ENCODE measurements at regions not wholly inside any gene's neighbourhood (a gene's known extent, or its start where the extent isn't known, plus 50 kb on each side); places are given as distances from the start of the nearest gene placed in this dataset.
"Not testable (repeated sequence)": the region's sequence is repeated elsewhere in the genome, so short reads cannot be mapped to it uniquely, and the experiment has no call there.

DNA sequence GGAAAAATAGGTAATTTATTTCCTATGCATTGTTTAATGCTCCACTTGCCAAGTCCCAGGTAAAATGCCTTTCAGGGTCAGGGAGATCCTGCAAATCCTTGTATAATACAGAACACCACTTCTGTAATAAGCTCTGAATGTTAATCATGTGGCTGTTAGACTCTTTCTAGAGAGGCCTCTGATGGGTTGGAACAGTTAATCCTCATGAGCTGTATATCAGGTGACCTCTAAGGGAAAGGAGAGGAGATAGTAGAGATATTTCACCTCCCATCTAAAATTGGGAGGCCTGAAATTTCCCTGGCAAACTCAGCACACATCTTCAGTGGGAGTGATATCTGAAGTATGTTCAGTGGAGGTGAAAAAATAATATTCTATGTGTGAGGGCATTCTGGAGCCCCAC, 210.6 kb upstream of the WDFY3 start:
- no peak overlapping the region for H3K4me3 ChIP-seq
- no peaks in the 10 kb centered on the region for H3K27me3 ChIP-seq
- H3K4me1 ChIP-seq, result no peaks in the 10 kb centered on the region
- H3K36me3 ChIP-seq, result no peaks in the 10 kb centered on the region
- no peak for DNase-seq
- no peak overlapping the region for H3K27ac ChIP-seq
- no peaks in the 10 kb centered on the region for H3K9me3 ChIP-seq
- TF ChIP-seq, protein P1, sequence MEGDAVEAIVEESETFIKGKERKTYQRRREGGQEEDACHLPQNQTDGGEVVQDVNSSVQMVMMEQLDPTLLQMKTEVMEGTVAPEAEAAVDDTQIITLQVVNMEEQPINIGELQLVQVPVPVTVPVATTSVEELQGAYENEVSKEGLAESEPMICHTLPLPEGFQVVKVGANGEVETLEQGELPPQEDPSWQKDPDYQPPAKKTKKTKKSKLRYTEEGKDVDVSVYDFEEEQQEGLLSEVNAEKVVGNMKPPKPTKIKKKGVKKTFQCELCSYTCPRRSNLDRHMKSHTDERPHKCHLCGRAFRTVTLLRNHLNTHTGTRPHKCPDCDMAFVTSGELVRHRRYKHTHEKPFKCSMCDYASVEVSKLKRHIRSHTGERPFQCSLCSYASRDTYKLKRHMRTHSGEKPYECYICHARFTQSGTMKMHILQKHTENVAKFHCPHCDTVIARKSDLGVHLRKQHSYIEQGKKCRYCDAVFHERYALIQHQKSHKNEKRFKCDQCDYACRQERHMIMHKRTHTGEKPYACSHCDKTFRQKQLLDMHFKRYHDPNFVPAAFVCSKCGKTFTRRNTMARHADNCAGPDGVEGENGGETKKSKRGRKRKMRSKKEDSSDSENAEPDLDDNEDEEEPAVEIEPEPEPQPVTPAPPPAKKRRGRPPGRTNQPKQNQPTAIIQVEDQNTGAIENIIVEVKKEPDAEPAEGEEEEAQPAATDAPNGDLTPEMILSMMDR (IDR thresholded peaks at IDR 0.05), result no peak
- TF ChIP-seq POLR2A (IDR thresholded peaks at IDR 0.05), result no peak

DNA sequence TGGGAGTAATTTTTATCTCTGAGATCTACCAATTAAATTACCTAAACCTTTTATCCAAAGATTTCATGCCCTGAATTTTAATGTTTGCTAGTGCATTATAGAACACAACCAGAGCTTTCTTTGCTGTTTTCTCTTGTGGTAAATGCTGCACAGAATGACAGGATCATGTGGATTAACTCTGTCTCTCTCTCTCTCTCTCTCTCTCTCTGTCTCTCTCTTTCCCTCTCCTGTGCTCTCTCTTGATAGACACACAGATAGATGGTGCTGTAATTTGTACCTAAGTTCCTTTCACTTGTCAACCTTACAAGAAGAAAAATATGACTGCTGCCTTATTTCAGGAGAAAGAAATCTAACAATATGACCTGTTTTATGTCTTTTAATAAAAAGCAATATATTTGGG, 211.2 kb upstream of the WDFY3 start:
- no peak overlapping the region for H3K4me3 ChIP-seq
- DNase-seq, result no peak

DNA sequence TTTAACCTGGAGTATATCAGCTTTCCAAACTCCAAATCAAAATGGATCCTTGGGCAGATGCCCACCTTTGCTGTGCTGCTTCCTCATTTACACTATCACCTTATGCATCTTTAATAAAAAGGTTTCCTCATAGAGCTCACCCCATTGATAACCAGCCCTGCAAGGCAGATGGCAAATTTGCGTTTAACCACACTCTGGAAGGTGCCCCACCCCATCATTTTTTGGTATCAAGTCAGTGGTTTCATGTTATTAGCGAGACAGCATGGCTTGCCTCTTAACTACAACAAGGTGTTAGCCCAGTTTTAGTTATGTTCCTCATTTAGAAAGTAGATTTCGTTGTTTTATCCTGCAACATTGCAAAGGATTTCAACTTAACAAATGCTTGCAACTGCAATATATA, 214.0 kb upstream of the WDFY3 start:
- Histone ChIP-seq H3K9me3 (no peaks in the 10 kb centered on the region), H3K27ac (no peak overlapping the region), H3K27me3 (no peaks in the 10 kb centered on the region), H3K36me3 (no peaks in the 10 kb centered on the region), H3K4me3 (no peak overlapping the region), H3K4me1 (no peaks in the 10 kb centered on the region)
- TF ChIP-seq, protein P1 (IDR thresholded peaks at IDR 0.05), result no peak
- TF ChIP-seq POLR2A (IDR thresholded peaks at IDR 0.05), result no peak
- no peak for DNase-seq

More for the DNA sequence above, 211.2 kb upstream of the WDFY3 start:
- Histone ChIP-seq H3K36me3 (no peaks in the 10 kb centered on the region), H3K9me3 (no peaks in the 10 kb centered on the region), H3K27me3 (no peaks in the 10 kb centered on the region), H3K4me1 (no peaks in the 10 kb centered on the region), H3K27ac (no peak overlapping the region)
- TF ChIP-seq, protein P1 (IDR thresholded peaks at IDR 0.05), result no peak
- no peak for TF ChIP-seq POLR2A (IDR thresholded peaks at IDR 0.05)

DNA sequence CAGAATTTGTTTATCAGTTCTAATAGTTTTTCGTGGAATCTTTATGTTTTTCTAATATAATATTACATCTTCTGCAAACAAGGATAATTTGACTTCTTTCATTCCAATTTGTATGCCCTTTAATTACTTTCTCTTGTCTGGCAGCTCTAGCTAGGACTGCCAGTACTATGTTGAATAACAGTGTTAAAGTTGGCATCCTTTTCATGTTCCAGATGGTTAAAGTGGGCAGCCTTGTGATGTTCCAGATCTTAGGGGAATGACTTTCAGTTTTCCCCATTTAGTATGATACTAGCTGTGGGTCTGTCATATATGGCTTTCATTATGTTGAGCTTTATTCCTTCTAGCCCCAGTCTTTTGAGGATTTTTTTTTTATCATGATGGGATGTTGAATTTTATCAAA, 220.6 kb upstream of the WDFY3 start:
- H3K27me3 ChIP-seq, result no peaks in the 10 kb centered on the region
- H3K27ac ChIP-seq, result no peak overlapping the region
- no peaks in the 10 kb centered on the region for H3K36me3 ChIP-seq
- H3K4me3 ChIP-seq, result no peak overlapping the region
- no peak for DNase-seq
- no peaks in the 10 kb centered on the region for H3K9me3 ChIP-seq
- no peaks in the 10 kb centered on the region for H3K4me1 ChIP-seq
- no peak for TF ChIP-seq POLR2A (IDR thresholded peaks at IDR 0.05)
- TF ChIP-seq, protein P1 (IDR thresholded peaks at IDR 0.05), result no peak

DNA sequence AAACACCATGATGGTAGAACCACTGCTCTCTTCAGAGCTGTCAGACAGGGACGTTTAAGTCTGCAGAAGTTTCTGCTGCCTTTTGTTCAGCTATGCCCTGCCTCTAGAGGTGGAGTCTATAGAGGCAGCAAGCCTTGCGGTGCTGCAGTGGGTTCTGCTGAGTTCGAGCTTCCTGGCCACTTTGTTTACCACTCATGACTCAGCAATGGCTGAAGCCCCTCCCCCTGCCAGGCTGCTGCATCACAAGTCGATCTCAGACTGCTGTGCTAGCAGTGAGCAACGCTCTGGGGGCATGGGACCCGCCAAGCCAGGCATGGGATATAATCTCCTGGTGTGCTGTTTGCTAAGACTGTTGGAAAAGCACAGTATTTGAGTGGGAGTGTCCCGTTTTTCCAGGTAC, 229.5 kb upstream of the WDFY3 start:
- DNase-seq, H3K9me3 ChIP-seq, H3K27me3 ChIP-seq, H3K27ac ChIP-seq, H3K4me3 ChIP-seq, H3K4me1 ChIP-seq, H3K36me3 ChIP-seq: not testable (repeated sequence)

DNA sequence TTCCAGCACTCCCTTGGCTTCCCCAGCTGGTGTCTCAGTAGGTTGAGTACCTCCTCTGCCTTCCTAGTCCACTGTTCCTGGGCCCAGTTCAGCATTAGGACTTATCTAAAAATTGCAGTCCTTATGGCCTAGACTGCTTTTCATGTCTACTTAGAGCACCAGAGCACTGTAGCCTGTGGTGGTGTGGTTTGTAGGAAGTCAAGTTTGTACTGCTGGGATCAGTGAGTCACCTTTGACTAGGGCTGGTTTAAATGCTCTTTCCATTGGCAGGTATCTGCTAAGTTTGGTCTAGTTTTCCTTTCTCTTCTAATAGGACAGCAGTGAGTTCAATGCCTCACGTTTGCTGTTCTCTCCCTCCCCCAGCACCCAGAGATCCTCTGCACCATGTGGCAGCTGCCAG, 233.6 kb upstream of the WDFY3 start:
- Histone ChIP-seq H3K4me3 (no peak overlapping the region), H3K27me3 (no peaks in the 10 kb centered on the region), H3K27ac (no peak overlapping the region), H3K4me1 (no peaks in the 10 kb centered on the region), H3K9me3 (peaks cover 0 to 9% (median 2%) of the 10 kb centered on the region in 4 donors), H3K36me3 (no peaks in the 10 kb centered on the region)
- DNase-seq, result no peak
- no peak for TF ChIP-seq POLR2A (IDR thresholded peaks at IDR 0.05)
- TF ChIP-seq, protein P1 (IDR thresholded peaks at IDR 0.05), result no peak
